ENCODE measurements at regions not wholly inside any gene's neighbourhood (a gene's known extent, or its start where the extent isn't known, plus 50 kb on each side); places are given as distances from the start of the nearest gene placed in this dataset.

- DNase-seq = no peak
Observed at GRCh38 chr2:58557176-58557575, 316.1 kb upstream of the FANCL start.

- DNase-seq = no peak
Observed at GRCh38 chr2:58553937-58554336, 312.8 kb upstream of the FANCL start.

- no peak for DNase-seq
Observed at GRCh38 chr2:58553522-58553921, 312.4 kb upstream of the FANCL start.

GRCh38 chr2:58545300-58546280 lies 304.5 kb upstream of the FANCL start:
- no peak for DNase-seq

- DNase-seq = no peak
Observed at GRCh38 chr2:58543442-58543841, 302.3 kb upstream of the FANCL start.

- DNase-seq = no peak
Observed at GRCh38 chr2:58541511-58541910, 300.4 kb upstream of the FANCL start.

GRCh38 chr2:58540681-58541080 lies 299.6 kb upstream of the FANCL start:
- no peak for DNase-seq

GRCh38 chr2:58539973-58540372 lies 298.8 kb upstream of the FANCL start:
- DNase-seq = no peak

GRCh38 chr2:58535990-58536389 lies 294.9 kb upstream of the FANCL start:
- no peak for DNase-seq

- DNase-seq = no peak
Observed at GRCh38 chr2:58535182-58535581, 294.1 kb upstream of the FANCL start.

GRCh38 chr2:58533376-58533775 lies 292.3 kb upstream of the FANCL start:
- no peak for DNase-seq

GRCh38 chr2:58532641-58533040 lies 291.5 kb upstream of the FANCL start:
- no peak for DNase-seq

- DNase-seq = no peak
Observed at GRCh38 chr2:58527647-58528046, 286.5 kb upstream of the FANCL start.

GRCh38 chr2:58521803-58522554 lies 280.9 kb upstream of the FANCL start:
- no peak for DNase-seq

GRCh38 chr2:58520903-58521302 lies 279.8 kb upstream of the FANCL start:
- DNase-seq = no peak

- no peak for DNase-seq
Observed at GRCh38 chr2:58517881-58518280, 276.8 kb upstream of the FANCL start.

GRCh38 chr2:58516695-58517094 lies 275.6 kb upstream of the FANCL start:
- no peak for DNase-seq

- DNase-seq = no peak
Observed at GRCh38 chr2:58515827-58516573, 274.9 kb upstream of the FANCL start.

- no peak for DNase-seq
Observed at GRCh38 chr2:58514252-58514651, 273.1 kb upstream of the FANCL start.

GRCh38 chr2:58512878-58513277 lies 271.8 kb upstream of the FANCL start:
- no peak for DNase-seq

- no peak for DNase-seq
Observed at GRCh38 chr2:58508006-58508405, 266.9 kb upstream of the FANCL start.

GRCh38 chr2:58503918-58504317 lies 262.8 kb upstream of the FANCL start:
- no peak for DNase-seq

- DNase-seq = no peak
Observed at GRCh38 chr2:58502931-58503330, 261.8 kb upstream of the FANCL start.

Data from hematopoietic multipotent progenitor cell treated with erythropoietin and hydrocortisone succinate and interleukin-3 and kit ligand, for 8 days (in vitro differentiated cells).